HepG2 (cell line): ENCODE measurements at regions not wholly inside any gene's neighbourhood (a gene's known extent, or its start where the extent isn't known, plus 50 kb on each side); places are given as distances from the start of the nearest gene placed in this dataset.
A peak's percentile ranks its signal among the peaks of the same experiment; 100 is the strongest.

Source experiments
- ATAC-seq: fragments of 200-7000 bp; cut with Tn5 transposase; 3 replicates; pipeline ENCODE4 v1.9.1; 2020; ENCODE audit warnings: mild to moderate bottlenecking, moderate library complexity
- BruUV-seq: library from RNA; stranded (reverse); fragments of 400-500 nt; replicated peaks from 2 replicates; lab custom pipeline; 2021; lab: Mats Ljungman, UMichigan
- CTCF ChIA-PET: fragments of 300-600 bp; formaldehyde crosslinking; extraction: SDS; loops from one replicate; lab custom pipeline; 2021; ENCODE audit warnings: low total read pairs, inconsistent platforms, low intra/inter-chr PET ratio; lab: Yijun Ruan, JAX
- POLR2A ChIA-PET: fragments of 350-600 bp; sonication (Branson Sonifier 250); formaldehyde crosslinking; loops from one replicate; lab custom pipeline; 2020; ENCODE audit warnings: antibody characterized with exemption, inconsistent platforms; lab: Yijun Ruan, JAX
- DNase-seq: peaks from one replicate; pipeline ENCODE4 v3.0.0-alpha.2; 2015; ENCODE audit warnings: low spot score
- FAIRE-seq: peaks from 3 replicates; lab custom pipeline; 2011; peaks lifted over from hg19 to GRCh38; lab: Jason Lieb, UNC
- H2AFZ ChIP-seq: one replicate; pipeline ENCODE4 v1.6.1; 2011; ENCODE audit warnings: low read length, inconsistent platforms
- H3K27ac ChIP-seq: fragments of 300-600 bp; 3 replicates; pipeline ENCODE4 v1.8.0; 2011; ENCODE audit warnings: mixed run types, mild to moderate bottlenecking, mixed read lengths, low read length, inconsistent platforms; ENCODE audit not compliant: insufficient read depth; ENCODE audit errors: extremely low read length
- H3K27me3 ChIP-seq, 2 experiments: fragments of 200-600 bp in 1 of 2; 2 replicates in 1 of 2; 3 replicates in 1 of 2; pipeline versions ENCODE4 v1.6.0 to v1.8.0; 2011; ENCODE audit warnings: low read length in 2 of 2, mild to moderate bottlenecking in 2 of 2, moderate library complexity in 2 of 2, inconsistent platforms in 1 of 2; ENCODE audit not compliant: insufficient read depth in 2 of 2, control insufficient read depth in 1 of 2
- H3K36me3 ChIP-seq, 2 experiments: fragments of 200-600 bp in 1 of 2; replicated peaks in 1 of 2; 2 replicates in 1 of 2; 3 replicates in 1 of 2; pipeline versions ENCODE4 v1.5.1 to v1.8.0; 2011; ENCODE audit warnings: low read length in 2 of 2, inconsistent platforms in 1 of 2; ENCODE audit not compliant: insufficient read depth in 2 of 2, control insufficient read depth in 1 of 2
- H3K4me1 ChIP-seq: 2 replicates; pipeline ENCODE4 v1.5.1; 2012; ENCODE audit warnings: low read length, inconsistent platforms; ENCODE audit not compliant: insufficient read depth
- H3K4me2 ChIP-seq: 2 replicates; pipeline ENCODE4 v1.6.0; 2011; ENCODE audit warnings: low read depth, low read length, inconsistent platforms
- H3K4me3 ChIP-seq, 3 experiments: fragments of 200-600 bp in 1 of 3; sonication (generic), shearing (Covaris generic) in 1 of 3; replicated peaks in 1 of 3; 2 replicates each; pipeline ENCODE4 v1.5.1; 2011 to 2016; ENCODE audit warnings: low read length in 3 of 3, inconsistent platforms in 2 of 3, low read depth in 2 of 3, mild to moderate bottlenecking in 2 of 3, control low read depth in 1 of 3, mixed read lengths in 1 of 3; ENCODE audit not compliant: insufficient read depth in 1 of 3
- H3K79me2 ChIP-seq: one replicate; pipeline ENCODE4 v1.6.1; 2011; ENCODE audit warnings: low read length, inconsistent platforms; ENCODE audit not compliant: insufficient read depth
- H3K9ac ChIP-seq: 2 replicates; pipeline ENCODE4 v1.6.0; 2011; ENCODE audit warnings: mild to moderate bottlenecking, low read depth, low read length, inconsistent platforms; ENCODE audit not compliant: insufficient read depth
- H3K9me3 ChIP-seq: 2 replicates; pipeline ENCODE4 v1.5.1; 2012; ENCODE audit warnings: mild to moderate bottlenecking, low read length
- H4K20me1 ChIP-seq: 2 replicates; pipeline ENCODE4 v1.6.0; 2011; ENCODE audit warnings: inconsistent platforms, mild to moderate bottlenecking, low read length, moderate library complexity; ENCODE audit not compliant: insufficient read depth
- CREM ChIP-seq, 2 experiments: sonication (generic) in 1 of 2; formaldehyde crosslinking in 1 of 2; IDR thresholded peaks; 2 replicates each; pipeline versions ENCODE4 v1.4.0 to v1.6.1; 2016 to 2020; ENCODE audit warnings: antibody characterized with exemption in 1 of 2, mild to moderate bottlenecking in 1 of 2, missing genetic modification reagents in 1 of 2
- MTA1 ChIP-seq: sonication (generic); formaldehyde crosslinking; IDR thresholded peaks from 2 replicates; pipeline ENCODE4 v1.4.0; 2020; ENCODE audit warnings: missing genetic modification reagents, mild to moderate bottlenecking, borderline replicate concordance
- SALL1 ChIP-seq: sonication (generic); formaldehyde crosslinking; IDR thresholded peaks from 2 replicates; pipeline ENCODE4 v1.8.0; 2022; ENCODE audit warnings: mild to moderate bottlenecking, missing genetic modification reagents
- SMC3 ChIP-seq: IDR thresholded peaks from 2 replicates; pipeline ENCODE4 v1.6.1; 2011; ENCODE audit warnings: low read length, improper control_type of control experiment
- STAG1 ChIP-seq: sonication (generic); formaldehyde crosslinking; IDR thresholded peaks from 2 replicates; pipeline ENCODE4 v1.4.0; 2020; ENCODE audit warnings: missing genetic modification reagents
- TFAP4 ChIP-seq: sonication (generic); IDR thresholded peaks from 2 replicates; pipeline ENCODE4 v1.6.1; 2016; ENCODE audit warnings: low read depth, borderline replicate concordance
- XRCC5 ChIP-seq: fragments of 200-400 bp; formaldehyde crosslinking; optimal IDR thresholded peaks from 2 replicates; pipeline ENCODE3; 2017; ENCODE audit warnings: mild to moderate bottlenecking, low read length
- ZBTB4 ChIP-seq: sonication (generic); formaldehyde crosslinking; IDR thresholded peaks from 2 replicates; pipeline ENCODE4 v1.4.0; 2020; ENCODE audit warnings: missing genetic modification reagents, mild to moderate bottlenecking, borderline replicate concordance
- WGBS: methylation state at CpG from one replicate; pipeline ENCODE4 v1.1.6; 2017; ENCODE audit warnings: low lambda C conversion rate; 5-methylcytosine and 5-hydroxymethylcytosine counted together
- in situ Hi-C: cut with HindIII; loops from 2 replicates; pipeline ENCODE4 v1.10.0; 2017; ENCODE audit warnings: low pct_unique_long_range_greater_than_20kb; ENCODE audit not compliant: extremely low pct_ligation_motif_present
- intact Hi-C: fragments of 100-400 bp; cut with micrococcal nuclease; formaldehyde crosslinking; loops from one replicate; pipeline ENCODE4 v1.10.0; 2022; ENCODE audit not compliant: unreplicated experiment
- TF ChIP-seq, protein P1 (sequence below): sonication (generic); formaldehyde crosslinking; IDR thresholded peaks from 2 replicates; pipeline ENCODE4 v1.9.0; 2021; ENCODE audit warnings: missing genetic modification reagents, borderline replicate concordance
- TF ChIP-seq, protein P2 (sequence below): sonication (generic); formaldehyde crosslinking; IDR thresholded peaks from 2 replicates; pipeline ENCODE4 v1.5.0; 2020; ENCODE audit warnings: mild to moderate bottlenecking, missing genetic modification reagents, moderate library complexity
- TF ChIP-seq, protein P3 (sequence below): sonication (generic); formaldehyde crosslinking; conservative IDR thresholded peaks from 2 replicates; pipeline ENCODE4 v1.4.0; 2020; ENCODE audit warnings: missing genetic modification reagents
- TF ChIP-seq, protein P4 (sequence below): sonication (generic); formaldehyde crosslinking; IDR thresholded peaks from 2 replicates; pipeline ENCODE4 v1.5.0; 2020; ENCODE audit warnings: missing genetic modification reagents, mild to moderate bottlenecking, borderline replicate concordance

DNA sequence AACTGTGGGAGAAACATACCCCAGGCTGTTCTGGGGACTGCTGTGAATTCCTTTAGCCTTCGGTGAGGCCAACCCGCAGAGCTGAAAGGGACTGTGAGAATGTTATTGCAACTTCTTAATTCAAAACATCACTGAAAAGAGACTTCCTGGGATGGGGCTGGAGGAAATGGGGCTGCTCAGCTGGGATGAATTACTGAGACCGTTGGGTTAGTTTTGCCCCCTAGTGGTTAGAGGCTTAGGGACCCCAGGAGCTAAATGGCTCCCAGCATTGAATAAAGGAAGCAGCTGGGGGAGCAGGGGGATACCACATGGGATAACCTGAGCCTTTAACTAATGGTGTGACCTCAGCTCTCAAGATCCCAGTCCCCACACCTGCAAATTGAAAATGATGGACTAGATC is 941.1 kb upstream of the FANCL start:
- no peaks in the 10 kb centered on the region for H3K36me3 ChIP-seq
- POLR2A ChIA-PET = no interaction called here
- no peaks in the 10 kb centered on the region for H3K79me2 ChIP-seq
- no peak overlapping the region for H3K4me2 ChIP-seq
- TF ChIP-seq SMC3 = peak; percentile 56
- TF ChIP-seq, protein P1, sequence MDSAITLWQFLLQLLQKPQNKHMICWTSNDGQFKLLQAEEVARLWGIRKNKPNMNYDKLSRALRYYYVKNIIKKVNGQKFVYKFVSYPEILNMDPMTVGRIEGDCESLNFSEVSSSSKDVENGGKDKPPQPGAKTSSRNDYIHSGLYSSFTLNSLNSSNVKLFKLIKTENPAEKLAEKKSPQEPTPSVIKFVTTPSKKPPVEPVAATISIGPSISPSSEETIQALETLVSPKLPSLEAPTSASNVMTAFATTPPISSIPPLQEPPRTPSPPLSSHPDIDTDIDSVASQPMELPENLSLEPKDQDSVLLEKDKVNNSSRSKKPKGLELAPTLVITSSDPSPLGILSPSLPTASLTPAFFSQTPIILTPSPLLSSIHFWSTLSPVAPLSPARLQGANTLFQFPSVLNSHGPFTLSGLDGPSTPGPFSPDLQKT (CRISPR knock-in tag) = no peak
- TF ChIP-seq TFAP4 = peak; percentile 18; the same call in 1 of the 2 replicates
- TF ChIP-seq XRCC5 = peak; percentile 44
- no peak for TF ChIP-seq ZBTB4 (CRISPR knock-in tag)
- TF ChIP-seq SALL1 = no peak
- TF ChIP-seq, protein P2, sequence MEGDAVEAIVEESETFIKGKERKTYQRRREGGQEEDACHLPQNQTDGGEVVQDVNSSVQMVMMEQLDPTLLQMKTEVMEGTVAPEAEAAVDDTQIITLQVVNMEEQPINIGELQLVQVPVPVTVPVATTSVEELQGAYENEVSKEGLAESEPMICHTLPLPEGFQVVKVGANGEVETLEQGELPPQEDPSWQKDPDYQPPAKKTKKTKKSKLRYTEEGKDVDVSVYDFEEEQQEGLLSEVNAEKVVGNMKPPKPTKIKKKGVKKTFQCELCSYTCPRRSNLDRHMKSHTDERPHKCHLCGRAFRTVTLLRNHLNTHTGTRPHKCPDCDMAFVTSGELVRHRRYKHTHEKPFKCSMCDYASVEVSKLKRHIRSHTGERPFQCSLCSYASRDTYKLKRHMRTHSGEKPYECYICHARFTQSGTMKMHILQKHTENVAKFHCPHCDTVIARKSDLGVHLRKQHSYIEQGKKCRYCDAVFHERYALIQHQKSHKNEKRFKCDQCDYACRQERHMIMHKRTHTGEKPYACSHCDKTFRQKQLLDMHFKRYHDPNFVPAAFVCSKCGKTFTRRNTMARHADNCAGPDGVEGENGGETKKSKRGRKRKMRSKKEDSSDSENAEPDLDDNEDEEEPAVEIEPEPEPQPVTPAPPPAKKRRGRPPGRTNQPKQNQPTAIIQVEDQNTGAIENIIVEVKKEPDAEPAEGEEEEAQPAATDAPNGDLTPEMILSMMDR (CRISPR knock-in tag) = peak; percentile 66
- TF ChIP-seq, protein P3, sequence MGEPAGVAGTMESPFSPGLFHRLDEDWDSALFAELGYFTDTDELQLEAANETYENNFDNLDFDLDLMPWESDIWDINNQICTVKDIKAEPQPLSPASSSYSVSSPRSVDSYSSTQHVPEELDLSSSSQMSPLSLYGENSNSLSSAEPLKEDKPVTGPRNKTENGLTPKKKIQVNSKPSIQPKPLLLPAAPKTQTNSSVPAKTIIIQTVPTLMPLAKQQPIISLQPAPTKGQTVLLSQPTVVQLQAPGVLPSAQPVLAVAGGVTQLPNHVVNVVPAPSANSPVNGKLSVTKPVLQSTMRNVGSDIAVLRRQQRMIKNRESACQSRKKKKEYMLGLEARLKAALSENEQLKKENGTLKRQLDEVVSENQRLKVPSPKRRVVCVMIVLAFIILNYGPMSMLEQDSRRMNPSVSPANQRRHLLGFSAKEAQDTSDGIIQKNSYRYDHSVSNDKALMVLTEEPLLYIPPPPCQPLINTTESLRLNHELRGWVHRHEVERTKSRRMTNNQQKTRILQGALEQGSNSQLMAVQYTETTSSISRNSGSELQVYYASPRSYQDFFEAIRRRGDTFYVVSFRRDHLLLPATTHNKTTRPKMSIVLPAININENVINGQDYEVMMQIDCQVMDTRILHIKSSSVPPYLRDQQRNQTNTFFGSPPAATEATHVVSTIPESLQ (CRISPR knock-in tag) = no peak
- peak; percentile 63 for TF ChIP-seq STAG1
- no peak for TF ChIP-seq MTA1
- TF ChIP-seq, protein P4, sequence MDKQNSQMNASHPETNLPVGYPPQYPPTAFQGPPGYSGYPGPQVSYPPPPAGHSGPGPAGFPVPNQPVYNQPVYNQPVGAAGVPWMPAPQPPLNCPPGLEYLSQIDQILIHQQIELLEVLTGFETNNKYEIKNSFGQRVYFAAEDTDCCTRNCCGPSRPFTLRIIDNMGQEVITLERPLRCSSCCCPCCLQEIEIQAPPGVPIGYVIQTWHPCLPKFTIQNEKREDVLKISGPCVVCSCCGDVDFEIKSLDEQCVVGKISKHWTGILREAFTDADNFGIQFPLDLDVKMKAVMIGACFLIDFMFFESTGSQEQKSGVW (CRISPR knock-in tag) = no peak
- TF ChIP-seq CREM (IDR thresholded peaks at IDR 0.05) = no peak
- TF ChIP-seq CREM (CRISPR knock-in tag; IDR thresholded peaks at IDR 0.05) = no peak
- H2AFZ ChIP-seq = no peak overlapping the region
- H3K27me3 ChIP-seq = no peaks in the 10 kb centered on the region
- H4K20me1 ChIP-seq = no peaks in the 10 kb centered on the region
- no peaks in the 10 kb centered on the region for H3K4me1 ChIP-seq
- ATAC-seq (peak; percentile 96), DNase-seq (peak; percentile 22), FAIRE-seq (no peak)
- no peak overlapping the region for H3K4me3 ChIP-seq
- H3K9me3 ChIP-seq = no peaks in the 10 kb centered on the region
- CTCF ChIA-PET = interaction anchor here (1.1 kb wide), 1 partner anchor 157 kb away, joined by 7 read pairs; no protein-coding TSS in a partner anchor
- in situ Hi-C loops (loop anchor here (10.0 kb wide), 1 partner anchor 417 kb away; no protein-coding TSS in a partner anchor), intact Hi-C loops (loop anchor here (1.0 to 2.0 kb wide), 4 partner anchors 157 to 1461 kb away; no protein-coding TSS in a partner anchor)
- no peak overlapping the region for H3K27ac ChIP-seq
- no TSS peak for BruUV-seq
- 6% methylated on average over 3 of the region's 3 CpGs for WGBS
- no peak overlapping the region for H3K9ac ChIP-seq
